ENCODE measurements at regions not wholly inside any gene's neighbourhood (a gene's known extent, or its start where the extent isn't known, plus 50 kb on each side); places are given as distances from the start of the nearest gene placed in this dataset.

DNA sequence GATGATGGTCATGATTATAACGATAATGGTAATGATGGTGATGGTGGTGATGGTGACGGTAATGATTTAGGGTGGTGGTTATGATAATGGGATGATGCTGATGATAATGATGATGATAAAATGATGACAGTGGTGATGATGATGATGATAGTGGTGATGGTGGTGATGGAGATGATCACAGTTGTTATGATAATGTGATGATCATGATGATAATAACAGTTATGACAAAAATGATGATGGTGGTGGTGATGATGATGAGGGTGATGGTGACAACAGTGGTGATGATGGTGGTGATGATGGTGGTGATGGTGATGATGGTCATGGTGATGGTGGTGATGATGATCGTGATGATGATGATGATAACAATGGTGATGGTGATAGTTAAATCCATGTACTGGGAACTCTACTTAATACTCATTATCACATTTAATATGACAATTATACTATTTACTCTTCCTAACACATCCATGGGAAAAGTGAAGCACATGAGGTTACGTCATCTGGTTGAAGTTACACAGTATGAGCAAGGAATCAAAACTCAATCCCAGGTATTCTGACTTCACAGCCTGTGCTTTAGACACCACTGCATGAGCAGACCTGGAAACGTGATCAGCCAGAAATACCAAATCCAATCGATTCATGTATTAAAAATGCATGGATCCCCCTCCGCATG is 322.2 kb downstream of the BRD1 start:
- Histone ChIP-seq H3K27me3 (ENCODE audit: control insufficient read depth, insufficient read depth, low read length) (no peaks in the 10 kb centered on the region), H3K4me3 (ENCODE audit: low read depth, low read length) (no peak overlapping the region), H3K36me3 (ENCODE audit: control insufficient read depth, insufficient read depth, low read length) (no peaks in the 10 kb centered on the region)
- FAIRE-seq (no peak), DNase-seq (ENCODE audit: low read depth) (no peak)
- TF ChIP-seq, protein P1, sequence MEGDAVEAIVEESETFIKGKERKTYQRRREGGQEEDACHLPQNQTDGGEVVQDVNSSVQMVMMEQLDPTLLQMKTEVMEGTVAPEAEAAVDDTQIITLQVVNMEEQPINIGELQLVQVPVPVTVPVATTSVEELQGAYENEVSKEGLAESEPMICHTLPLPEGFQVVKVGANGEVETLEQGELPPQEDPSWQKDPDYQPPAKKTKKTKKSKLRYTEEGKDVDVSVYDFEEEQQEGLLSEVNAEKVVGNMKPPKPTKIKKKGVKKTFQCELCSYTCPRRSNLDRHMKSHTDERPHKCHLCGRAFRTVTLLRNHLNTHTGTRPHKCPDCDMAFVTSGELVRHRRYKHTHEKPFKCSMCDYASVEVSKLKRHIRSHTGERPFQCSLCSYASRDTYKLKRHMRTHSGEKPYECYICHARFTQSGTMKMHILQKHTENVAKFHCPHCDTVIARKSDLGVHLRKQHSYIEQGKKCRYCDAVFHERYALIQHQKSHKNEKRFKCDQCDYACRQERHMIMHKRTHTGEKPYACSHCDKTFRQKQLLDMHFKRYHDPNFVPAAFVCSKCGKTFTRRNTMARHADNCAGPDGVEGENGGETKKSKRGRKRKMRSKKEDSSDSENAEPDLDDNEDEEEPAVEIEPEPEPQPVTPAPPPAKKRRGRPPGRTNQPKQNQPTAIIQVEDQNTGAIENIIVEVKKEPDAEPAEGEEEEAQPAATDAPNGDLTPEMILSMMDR (IDR thresholded peaks at IDR 0.05; ENCODE audit: insufficient read depth, low read length, severe bottlenecking): no peak

DNA sequence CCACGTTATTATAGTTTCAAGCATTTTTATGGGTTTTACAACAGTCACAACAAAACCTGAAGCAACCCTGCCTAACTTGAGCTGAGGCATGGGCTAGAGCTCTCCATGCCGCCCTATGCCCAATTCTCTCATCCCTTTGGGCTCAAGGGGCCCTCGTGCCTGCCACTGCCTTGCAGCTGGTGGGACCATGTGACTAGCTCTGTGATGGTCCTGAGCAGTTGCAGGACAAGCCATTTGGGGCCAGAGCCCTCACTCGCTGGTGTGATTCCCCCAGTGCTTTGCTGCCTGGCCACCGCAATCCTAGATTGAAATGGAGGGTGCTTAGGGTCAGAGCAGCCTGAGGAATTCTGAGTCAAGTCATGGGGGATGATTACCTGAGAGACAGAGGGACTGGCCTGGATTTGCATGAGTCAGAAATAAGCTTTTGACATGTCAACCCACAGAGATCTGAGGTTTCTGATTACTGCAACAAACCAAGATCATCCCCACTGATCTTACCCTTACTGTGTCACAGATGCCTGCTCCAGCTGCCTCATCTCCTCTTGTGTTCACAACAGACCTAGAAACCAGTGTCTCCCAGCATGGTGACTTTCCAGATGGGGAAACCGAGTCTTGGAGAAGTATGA is 323.7 kb downstream of the BRD1 start:
- DNase-seq (ENCODE audit: low read depth): no peak
- Histone ChIP-seq H3K36me3 (ENCODE audit: control insufficient read depth, insufficient read depth, low read length) (no peaks in the 10 kb centered on the region), H3K4me3 (ENCODE audit: low read depth, low read length) (no peak overlapping the region), H3K27me3 (ENCODE audit: control insufficient read depth, insufficient read depth, low read length) (no peaks in the 10 kb centered on the region)
- no peak for FAIRE-seq
- TF ChIP-seq, protein P1 (IDR thresholded peaks at IDR 0.05; ENCODE audit: insufficient read depth, low read length, severe bottlenecking): no peak

DNA sequence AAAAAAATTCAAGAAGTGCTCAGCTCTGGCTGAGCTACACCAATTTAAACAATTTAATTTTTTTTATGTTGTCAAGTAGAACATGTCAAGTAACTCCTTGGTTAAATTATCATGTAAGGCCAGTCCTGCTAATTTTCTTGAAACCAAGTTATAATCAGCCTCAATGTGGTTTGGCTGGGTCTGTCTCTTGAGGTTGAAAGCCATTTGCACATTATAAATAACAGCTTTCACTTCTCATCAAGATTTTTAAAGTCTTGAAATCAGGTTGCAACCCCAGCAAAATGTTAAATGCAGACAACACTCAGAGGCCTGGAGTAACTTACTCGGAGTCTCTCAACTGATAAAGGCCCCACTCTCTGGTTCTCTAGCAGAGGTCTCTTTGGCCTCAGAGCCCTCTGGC is 324.4 kb downstream of the BRD1 start:
- FAIRE-seq: no peak
- Histone ChIP-seq H3K27me3 (ENCODE audit: control insufficient read depth, insufficient read depth, low read length) (no peaks in the 10 kb centered on the region), H3K36me3 (ENCODE audit: control insufficient read depth, insufficient read depth, low read length) (no peaks in the 10 kb centered on the region), H3K4me3 (ENCODE audit: low read depth, low read length) (no peak overlapping the region)
- DNase-seq (ENCODE audit: low read depth): no peak
- TF ChIP-seq, protein P1 (IDR thresholded peaks at IDR 0.05; ENCODE audit: insufficient read depth, low read length, severe bottlenecking): no peak

DNA sequence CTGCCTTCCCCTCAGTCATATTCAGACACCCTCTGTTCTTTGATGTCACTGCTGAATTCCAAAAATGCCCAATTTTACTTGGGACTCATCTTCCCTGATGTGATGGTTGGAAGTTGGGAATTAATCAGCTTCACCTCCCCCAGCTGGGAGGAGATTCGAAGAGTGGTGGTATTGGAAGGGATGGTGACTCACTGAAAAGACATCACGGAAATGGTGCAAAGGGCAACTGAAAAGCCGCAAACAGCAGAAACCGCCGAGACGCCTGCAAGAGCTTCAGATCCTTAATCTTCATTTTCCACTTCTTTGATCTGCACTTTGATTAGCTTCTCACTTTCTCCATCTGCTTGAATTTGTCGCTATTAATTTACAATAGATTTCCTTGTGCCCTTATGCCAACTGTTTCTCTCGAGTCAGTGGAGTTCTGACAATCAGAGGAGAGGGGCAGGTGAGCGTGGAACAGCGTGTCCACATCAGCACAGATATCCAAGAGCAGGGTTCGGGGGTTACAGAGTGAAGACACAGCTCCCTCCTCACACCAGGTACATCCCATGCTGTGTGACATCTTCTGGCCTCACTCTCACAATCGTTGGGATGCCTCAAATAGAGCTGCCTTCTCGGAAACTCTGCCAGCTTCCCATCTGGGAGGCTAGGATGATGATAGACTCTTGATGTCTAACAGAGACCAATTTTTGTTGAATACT is 325.4 kb downstream of the BRD1 start:
- TF ChIP-seq, protein P1 (IDR thresholded peaks at IDR 0.05; ENCODE audit: insufficient read depth, low read length, severe bottlenecking): no peak
- no peaks in the 10 kb centered on the region for H3K36me3 ChIP-seq (ENCODE audit: control insufficient read depth, insufficient read depth, low read length)
- H3K4me3 ChIP-seq (ENCODE audit: low read depth, low read length): no peak overlapping the region
- DNase-seq (ENCODE audit: low read depth) (no peak), FAIRE-seq (no peak)
- no peaks in the 10 kb centered on the region for H3K27me3 ChIP-seq (ENCODE audit: control insufficient read depth, insufficient read depth, low read length)

DNA sequence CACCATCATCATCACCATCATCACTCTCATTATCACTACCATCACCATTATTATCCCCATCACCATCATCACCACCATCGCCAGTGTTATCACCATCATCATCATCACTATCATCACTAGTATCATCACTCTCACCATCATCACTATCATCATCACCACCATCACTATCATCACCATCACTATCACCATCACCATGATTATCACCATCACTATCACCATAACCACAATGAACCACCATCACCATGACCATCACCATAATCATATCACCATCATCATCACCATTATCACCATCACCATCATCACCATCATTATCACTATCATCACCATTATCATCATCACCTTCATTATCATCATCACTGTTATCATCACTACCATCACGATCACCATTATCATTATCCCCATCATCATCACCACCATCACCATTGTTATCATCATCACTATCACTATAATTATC is 326.7 kb downstream of the BRD1 start:
- H3K27me3 ChIP-seq (ENCODE audit: control insufficient read depth, insufficient read depth, low read length): no peaks in the 10 kb centered on the region
- H3K4me3 ChIP-seq (ENCODE audit: low read depth, low read length): no peak overlapping the region
- DNase-seq (ENCODE audit: low read depth): no peak
- TF ChIP-seq, protein P1 (IDR thresholded peaks at IDR 0.05; ENCODE audit: insufficient read depth, low read length, severe bottlenecking): no peak
- no peaks in the 10 kb centered on the region for H3K36me3 ChIP-seq (ENCODE audit: control insufficient read depth, insufficient read depth, low read length)
- FAIRE-seq: no peak

Measured in bronchial epithelial cell (primary cell).